ENCODE measurements at regions not wholly inside any gene's neighbourhood (a gene's known extent, or its start where the extent isn't known, plus 50 kb on each side); places are given as distances from the start of the nearest gene placed in this dataset.

- no peak for DNase-seq (ENCODE audit: low spot score)
These were observed 145.8 kb upstream of the ETS2 start for GRCh38 chr21:38659936-38660332.

DNA sequence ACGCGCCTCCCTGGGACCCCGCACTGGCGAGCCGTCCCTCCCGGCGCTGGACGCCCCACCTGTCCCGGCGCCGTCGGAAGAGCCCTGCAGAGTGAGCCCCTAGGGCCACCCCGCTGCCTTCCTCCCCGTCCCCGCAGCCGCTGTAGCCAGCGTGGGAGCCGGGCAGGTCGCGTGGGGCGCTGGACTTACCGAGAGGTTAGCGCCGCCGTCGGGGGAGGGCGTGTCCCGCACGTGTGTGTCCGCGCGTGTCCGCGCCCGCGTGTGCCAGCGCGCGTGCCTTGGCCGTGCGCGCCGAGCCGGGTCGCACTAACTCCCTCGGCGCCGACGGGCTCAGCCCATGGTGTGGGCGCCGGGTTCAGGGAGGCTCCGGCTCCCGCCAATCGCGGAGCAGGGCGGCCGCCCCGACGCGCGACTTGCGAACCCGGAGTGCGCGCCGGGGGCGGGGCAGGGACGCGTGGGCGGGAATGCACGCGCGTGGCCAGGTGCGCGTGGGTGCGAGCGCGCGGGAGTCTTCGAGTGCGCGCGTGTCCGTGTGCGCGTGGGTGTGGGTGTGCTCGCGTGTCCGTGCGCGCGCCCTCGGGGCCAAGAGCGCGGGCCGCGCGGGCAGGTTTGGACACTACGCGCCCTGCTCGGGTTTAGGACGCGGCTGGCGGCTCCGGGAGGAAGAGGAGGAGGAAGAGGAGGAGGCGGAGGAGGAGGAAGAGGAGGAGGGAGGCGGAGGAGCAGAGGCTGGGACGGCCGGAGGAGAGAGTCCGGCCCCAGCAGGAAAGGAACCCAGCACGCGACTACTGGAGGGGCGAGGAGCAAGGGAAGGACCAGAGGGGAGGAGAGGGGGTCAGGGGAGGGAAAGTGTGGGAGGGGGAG is 145.2 kb upstream of the ETS2 start:
- DNase-seq (ENCODE audit: low spot score) = no peak

GRCh38 chr21:38661197-38661871 is 144.4 kb upstream of the ETS2 start:
- DNase-seq (ENCODE audit: low spot score) = no peak

- DNase-seq (ENCODE audit: low spot score) = no peak
These were observed 143.7 kb upstream of the ETS2 start for GRCh38 chr21:38661889-38662568.

DNA sequence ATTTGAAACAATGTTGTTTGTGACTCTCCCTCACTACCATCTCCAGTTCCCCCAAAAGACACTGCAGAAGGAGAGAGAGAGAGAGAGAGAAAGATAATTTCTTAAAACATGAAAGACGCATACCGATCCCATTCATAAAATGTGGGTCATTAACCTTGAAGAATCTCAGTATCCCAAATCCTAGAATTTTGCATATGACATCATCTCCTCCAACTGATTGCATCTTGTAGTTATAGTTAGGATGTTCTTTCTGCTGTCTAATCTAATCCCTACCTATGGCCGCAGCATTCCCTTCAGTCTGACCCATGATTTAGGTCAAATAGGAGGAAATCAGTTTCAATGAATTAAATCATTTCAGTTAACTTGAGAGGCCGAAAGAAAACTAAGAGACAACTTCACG is 142.4 kb upstream of the ETS2 start:
- DNase-seq (ENCODE audit: low spot score) = no peak

DNA sequence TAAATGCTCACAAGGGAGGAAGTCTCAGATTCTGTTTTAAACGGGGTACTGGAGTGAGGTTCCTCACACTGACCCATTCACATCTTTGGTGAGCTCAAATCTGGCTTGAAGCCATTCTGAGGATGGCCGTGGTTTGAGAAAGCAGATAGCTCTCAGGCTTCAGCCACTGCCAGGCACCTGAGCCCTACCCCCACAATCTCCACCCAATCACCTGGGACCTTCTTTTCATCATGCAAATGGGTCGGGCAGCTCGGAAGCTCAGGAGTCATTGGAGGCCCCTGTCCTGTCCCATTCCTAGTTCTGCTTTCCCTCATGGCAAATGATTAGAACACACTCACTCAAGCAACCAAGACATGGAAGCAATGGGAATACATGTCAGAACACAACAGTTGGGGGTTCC is 141.4 kb upstream of the ETS2 start:
- DNase-seq (ENCODE audit: low spot score) = no peak

GRCh38 chr21:38664841-38665240 is 140.9 kb upstream of the ETS2 start:
- no peak for DNase-seq (ENCODE audit: low spot score)

DNA sequence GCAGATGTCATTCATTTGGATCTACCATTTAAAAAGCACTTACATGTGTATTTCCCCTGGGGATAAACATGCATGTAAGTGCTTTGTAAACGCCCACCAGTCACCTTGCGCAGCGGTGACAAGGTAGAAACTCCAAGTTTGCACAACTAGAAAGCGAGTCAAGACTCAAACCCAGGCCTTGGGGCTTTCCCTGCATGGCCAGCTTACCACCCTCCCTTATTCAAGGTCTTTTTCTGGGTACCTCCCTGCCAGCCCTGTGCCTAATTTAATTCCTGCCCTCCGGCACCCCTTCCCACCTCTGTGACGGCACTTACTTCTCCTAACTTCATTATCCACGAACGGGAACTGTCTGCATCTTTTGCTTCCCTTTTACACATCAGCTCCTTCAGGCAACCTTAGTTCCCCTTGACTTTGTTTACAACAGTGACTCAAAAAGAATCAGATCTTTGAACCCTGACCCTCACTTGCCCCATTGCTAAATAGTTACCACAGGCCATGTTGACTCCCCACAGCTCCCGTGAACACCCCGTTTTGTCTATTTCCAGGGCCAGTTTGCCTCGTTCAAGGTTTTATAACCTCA is 138.3 kb upstream of the ETS2 start:
- DNase-seq (ENCODE audit: low spot score) = no peak

DNA sequence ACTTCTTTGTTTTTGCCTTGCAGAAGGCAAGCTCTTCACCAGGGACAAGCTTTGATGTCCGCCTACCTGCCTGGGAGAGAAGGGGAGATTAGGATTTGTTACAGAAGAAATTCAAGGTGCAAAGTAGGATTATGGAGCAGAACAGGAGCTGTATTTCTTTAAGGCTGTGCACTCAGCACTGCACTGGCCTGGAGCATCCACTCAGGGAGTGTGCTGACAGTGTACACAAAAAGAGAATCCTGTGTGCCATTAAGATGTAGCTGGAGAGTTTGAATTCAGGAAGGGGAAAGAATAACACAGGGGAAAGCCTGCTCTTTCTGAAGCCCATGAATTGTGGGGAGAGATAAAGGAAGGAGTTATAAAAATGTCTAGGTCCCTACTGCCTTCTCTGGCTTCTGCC is 137.7 kb upstream of the ETS2 start:
- DNase-seq (ENCODE audit: low spot score) = no peak

- no peak for DNase-seq (ENCODE audit: low spot score)
These were observed 137.2 kb upstream of the ETS2 start for GRCh38 chr21:38668541-38668940.

DNA sequence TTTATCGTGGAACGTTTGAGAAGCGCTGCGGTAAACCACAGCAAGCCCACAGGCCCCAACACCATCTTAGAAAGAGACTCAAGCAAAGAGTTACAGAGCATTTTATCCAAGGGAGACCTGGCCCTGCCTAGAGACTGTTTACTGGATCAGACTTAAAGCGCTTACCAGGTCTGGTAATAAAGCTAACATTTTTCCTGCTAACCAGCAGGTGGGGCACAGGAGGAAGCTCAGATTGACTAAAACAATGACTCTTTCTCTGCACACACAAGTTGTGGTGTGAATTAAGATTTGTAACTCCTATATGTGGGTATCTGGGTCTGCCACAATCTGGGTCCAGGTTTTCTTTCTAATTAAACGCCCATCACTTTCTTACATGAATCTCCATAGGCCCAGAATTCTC is 136.5 kb upstream of the ETS2 start:
- DNase-seq (ENCODE audit: low spot score) = no peak

DNA sequence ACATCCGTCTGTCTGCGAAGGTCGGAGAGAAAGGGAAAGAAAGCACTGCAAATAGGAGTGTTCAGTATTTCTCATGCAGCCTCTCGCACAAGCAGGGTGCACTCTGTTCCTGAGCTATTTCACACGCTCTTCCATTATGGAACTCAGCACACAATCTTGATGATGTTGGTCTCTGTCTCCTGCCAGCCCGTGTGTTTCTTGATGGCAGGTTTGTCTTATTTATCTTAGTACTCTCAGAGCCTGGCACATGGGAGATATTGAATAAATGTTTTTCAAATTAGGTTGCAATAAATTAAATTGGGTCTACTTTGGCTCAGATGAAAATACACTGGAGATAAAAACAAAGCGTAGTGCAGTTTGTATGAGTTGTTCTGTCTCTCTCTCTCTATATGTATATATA is 134.9 kb upstream of the ETS2 start:
- DNase-seq (ENCODE audit: low spot score) = no peak

DNA sequence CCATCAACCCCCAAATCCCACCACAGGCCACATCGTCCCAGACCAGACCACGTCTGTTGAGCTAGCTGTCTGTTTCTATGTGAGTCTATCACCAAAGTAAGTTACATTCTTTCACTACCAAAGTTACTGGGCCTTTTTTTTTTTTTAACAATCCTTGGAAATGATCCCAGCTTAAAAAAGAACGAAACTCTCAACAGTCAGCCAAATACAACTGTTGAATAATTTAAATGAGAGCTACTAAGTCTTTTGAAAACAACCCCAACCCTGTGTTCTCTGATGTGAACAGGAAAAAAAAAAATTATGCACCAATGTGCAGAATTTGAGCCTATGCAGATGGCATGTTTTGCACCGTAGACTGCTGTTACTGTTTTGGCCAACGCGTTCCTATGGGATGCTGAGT is 134.0 kb upstream of the ETS2 start:
- DNase-seq (ENCODE audit: low spot score) = no peak

- no peak for DNase-seq (ENCODE audit: low spot score)
These were observed 130.4 kb upstream of the ETS2 start for GRCh38 chr21:38675182-38675824.

GRCh38 chr21:38678827-38679226 is 126.9 kb upstream of the ETS2 start:
- DNase-seq (ENCODE audit: low spot score) = no peak

- DNase-seq (ENCODE audit: low spot score) = no peak
These were observed 126.2 kb upstream of the ETS2 start for GRCh38 chr21:38679534-38679933.

- no peak for DNase-seq (ENCODE audit: low spot score)
These were observed 125.3 kb upstream of the ETS2 start for GRCh38 chr21:38680401-38680800.

DNA sequence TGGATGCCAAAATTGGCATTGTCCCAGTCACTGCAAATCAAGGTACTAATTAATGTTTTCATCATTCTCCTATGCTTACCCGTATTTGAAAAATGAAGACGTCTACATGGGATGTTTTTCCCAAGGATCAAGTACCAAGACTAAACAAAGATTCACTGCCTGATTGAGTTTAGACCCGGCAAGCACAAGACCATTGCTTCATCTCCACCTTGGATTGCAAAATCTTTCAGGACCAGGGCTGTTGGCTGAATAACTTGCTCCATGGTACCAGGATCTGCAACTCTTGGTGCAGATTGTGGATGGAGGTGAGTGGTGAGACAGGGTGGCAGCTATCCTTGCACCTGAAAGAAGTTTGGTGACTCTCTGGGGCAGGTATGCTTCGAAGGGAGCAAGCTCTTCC is 122.5 kb upstream of the ETS2 start:
- no peak for DNase-seq (ENCODE audit: low spot score)

- no peak for DNase-seq (ENCODE audit: low spot score)
These were observed 117.7 kb upstream of the ETS2 start for GRCh38 chr21:38688068-38688467.

DNA sequence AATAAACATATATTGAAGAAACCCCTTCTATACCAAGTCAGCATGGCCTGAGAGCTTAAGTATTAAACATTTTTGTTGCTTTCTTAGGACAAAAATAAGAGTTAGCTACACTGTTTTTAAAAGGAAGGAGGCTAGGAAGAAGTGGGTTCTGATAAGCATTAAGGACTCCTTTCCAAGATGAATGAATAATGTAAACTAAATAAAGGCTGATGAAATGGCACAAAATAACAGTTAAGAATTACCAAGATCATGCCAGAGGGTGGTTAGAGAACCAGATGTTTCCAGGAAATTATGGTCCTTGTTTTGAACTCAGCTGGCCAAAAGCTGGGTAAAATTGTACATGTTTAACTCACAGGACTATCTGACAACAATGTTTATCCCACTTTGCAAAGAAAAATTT is 114.1 kb upstream of the ETS2 start:
- DNase-seq (ENCODE audit: low spot score) = no peak

DNA sequence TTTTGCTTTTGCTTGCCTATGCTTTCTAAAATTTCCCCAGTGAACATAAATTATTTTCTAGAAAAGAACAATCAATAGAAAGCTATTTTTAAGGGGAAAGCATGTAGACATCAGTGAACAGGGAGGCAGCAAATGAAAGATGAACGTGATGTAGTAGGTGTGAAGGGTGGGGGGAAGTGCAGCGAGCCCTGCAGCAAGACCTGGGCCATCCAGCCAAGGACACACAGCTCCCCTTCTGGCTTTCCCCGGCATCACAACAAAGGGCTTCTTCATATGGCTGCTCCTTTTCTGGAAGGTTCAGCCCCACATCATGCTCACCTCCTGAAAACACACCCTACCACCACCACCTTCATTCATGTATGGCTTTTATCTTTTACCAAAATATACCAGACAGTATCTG is 109.2 kb upstream of the ETS2 start:
- DNase-seq (ENCODE audit: low spot score) = no peak

DNA sequence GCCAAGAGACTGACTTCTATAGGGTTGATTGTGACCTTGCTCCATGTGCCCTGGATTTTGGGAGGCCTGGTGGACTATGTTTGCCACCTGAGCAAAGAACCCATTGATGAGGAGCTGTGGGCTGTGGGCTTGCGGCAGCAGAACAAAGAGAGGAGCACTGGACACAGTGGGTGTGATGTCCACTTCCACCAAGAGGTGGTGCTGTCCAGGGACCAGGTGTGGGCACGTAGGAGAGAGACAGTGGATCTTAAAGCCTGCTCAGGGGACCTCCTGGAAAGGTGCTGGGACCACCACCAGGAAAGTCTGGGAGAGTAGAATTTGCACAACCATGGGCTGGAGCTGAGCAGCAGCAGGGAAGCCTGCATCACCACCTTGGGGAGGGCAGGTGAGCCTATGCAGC is 106.7 kb upstream of the ETS2 start:
- DNase-seq (ENCODE audit: low spot score) = no peak
